DMS79 (cell line): ENCODE measurements at regions not wholly inside any gene's neighbourhood (a gene's known extent, or its start where the extent isn't known, plus 50 kb on each side); places are given as distances from the start of the nearest gene placed in this dataset.

Experiments
- DNase-seq: peaks from one replicate; lab custom pipeline; 2025; lab: John Stamatoyannopoulos, UW

GRCh38 chr12:89954259-89954658 lies 245.6 kb upstream of the ATP2B1 start:
- no peak for DNase-seq

DNA sequence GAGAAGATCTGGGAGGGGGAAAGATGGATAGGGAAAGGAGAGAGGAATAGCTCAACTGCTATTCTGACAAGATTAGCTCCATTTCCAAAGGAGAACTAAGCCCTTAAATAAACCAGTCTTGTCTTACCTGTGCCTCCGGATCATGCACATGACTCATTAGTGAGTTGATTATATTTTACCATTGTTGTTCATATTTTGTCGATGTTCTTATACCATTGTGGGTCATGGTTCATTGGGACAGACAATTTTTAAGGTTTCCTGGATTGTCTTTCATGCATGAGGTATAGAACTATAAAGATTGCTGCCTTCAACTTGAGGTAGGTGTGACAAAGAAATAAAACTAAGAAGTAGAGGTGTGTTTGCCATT lies 243.0 kb upstream of the ATP2B1 start:
- no peak for DNase-seq

GRCh38 chr12:89951050-89951693 lies 242.5 kb upstream of the ATP2B1 start:
- DNase-seq: no peak

GRCh38 chr12:89950421-89950820 lies 241.8 kb upstream of the ATP2B1 start:
- DNase-seq: no peak

- DNase-seq: no peak
Observed at GRCh38 chr12:89949457-89950195, 241.0 kb upstream of the ATP2B1 start.

DNA sequence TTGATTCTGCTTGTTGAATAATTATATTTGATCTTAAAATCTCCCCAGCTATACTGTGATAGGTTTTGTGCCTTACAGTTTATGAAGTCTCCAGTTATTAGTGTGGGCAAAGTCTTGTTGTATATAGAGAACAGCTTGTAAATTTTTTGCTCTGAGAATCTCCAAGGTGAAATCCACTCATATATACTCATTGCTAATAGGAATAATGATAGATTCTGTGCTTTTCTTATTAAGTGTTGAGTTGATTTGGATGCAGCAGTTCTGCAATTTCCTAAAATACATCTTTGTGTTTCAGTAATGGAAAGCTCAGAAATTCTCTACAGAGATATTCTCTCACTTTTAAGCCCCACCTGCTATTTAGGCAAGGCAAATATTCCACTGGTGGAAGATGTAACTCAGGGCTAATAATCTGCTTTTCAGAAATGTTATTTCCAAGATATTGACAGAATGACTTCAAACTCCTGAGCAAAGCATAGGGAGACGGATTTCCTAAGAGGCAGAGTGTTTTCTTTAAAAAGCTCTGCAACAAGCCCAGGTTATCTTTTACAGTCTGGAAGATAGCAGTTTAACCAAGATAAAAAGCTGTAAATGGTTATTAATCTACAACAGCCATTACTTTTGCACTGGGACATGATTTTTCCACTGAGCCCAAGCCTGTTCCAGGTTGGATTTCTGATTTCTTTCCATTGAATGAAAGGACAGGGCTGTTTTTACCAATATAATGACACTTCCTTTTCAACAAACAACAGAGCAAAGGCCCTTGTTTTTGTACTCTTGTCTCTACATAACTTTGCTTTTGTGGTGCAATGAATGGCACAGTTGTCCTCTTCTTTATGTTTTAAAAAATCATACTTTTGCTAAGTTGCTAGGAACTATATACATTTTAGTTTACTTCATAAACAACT lies 239.9 kb upstream of the ATP2B1 start:
- no peak for DNase-seq

- DNase-seq: no peak
Observed at GRCh38 chr12:89947437-89948270, 239.0 kb upstream of the ATP2B1 start.

DNA sequence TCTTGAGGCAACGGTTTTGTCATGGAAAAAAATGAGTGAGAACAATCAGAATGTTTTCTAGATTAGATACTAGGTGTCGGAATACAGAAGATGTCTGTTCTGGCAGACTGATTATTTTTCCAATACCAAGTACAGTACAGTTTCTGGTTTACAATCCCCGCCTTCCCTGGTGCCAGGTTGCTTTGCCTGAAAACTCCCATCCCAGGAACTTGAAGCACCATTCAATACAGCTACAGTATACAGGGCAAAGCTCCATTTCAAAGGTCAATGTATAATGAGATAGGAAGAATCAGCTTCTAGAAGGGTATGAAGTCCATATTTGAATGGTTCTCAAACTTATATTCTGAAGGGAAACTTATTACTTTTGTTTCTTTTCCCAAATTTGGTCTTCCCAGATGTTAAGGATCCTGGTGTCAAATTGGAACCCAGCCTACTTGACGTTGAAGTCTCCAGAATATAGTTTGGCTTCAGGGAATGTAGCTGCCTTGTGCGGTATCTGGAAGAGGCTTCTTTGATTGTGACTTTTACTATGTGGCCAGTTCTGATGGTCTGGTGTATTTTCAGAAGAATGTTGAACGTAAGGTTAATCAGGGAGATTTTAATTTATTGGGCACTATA lies 238.0 kb upstream of the ATP2B1 start:
- no peak for DNase-seq

DNA sequence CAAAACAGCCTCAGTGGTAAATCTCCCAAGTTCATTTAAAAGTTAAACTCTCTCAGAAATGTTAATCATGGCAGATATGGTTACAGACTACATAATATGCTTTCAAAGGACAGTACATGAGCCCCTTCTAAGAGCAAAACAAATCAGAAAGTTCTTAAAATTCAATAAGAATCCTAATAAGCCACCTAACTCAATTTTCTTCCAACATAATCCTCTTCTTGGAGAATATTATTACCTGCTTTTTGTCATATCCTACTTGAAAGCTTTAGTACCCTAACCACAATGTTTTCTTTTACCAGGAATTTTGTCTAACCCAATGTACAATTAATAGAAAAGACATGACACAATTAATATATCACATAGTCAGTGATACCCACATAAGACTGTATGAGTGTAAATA lies 236.5 kb upstream of the ATP2B1 start:
- DNase-seq: no peak

- no peak for DNase-seq
Observed at GRCh38 chr12:89943463-89943862, 234.8 kb upstream of the ATP2B1 start.

DNA sequence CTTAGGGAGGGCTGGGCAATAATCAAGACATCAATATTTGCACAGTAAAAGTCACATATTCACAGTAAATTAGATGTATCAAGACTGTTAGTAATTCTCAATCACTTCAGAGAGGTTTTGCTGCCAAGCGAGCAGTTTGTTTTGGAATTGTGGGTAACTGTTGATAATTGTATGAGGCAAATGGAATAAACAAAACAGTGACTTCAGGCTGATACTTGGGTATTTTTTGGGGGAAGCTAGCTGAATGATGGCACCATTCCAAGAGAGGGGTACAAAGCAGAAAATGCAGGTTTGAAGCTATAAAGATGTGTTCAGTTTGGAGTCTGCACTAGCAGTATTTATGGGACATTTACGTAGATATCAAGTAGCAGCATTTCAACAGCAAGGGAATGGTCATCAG lies 232.8 kb upstream of the ATP2B1 start:
- no peak for DNase-seq

DNA sequence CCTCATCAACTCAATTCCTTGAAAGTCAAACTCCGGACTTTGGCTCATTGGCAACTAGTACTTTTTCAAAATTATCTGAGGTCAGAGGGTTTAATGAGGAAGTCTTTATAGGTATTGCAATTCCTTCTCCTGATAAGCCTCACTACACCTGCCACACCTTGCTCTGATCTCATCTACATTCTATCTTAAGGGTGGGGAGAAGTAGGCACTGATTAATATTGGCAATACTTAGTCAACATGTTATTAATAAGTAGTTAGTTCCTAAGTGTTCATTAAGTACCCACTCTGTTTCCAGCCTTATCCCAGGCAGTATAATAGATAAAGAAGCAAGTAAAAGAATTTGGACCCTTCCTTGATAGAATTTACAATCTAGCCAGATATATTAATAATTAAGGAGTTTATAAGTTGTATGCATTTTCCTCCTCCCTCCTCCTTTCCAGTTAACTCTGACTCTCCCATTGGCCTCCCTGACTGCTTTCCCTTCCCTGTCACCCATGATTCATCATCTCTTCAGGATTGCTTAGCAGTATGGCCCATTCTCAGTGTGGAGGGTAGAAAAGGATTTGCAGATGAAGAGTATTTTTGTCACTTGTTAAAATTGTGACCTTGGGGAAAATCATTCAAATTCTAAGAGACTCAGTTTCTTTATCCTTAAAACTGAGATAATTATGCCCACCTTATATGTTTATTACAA lies 231.0 kb upstream of the ATP2B1 start:
- no peak for DNase-seq

- DNase-seq: no peak
Observed at GRCh38 chr12:89936631-89937030, 228.0 kb upstream of the ATP2B1 start.

DNA sequence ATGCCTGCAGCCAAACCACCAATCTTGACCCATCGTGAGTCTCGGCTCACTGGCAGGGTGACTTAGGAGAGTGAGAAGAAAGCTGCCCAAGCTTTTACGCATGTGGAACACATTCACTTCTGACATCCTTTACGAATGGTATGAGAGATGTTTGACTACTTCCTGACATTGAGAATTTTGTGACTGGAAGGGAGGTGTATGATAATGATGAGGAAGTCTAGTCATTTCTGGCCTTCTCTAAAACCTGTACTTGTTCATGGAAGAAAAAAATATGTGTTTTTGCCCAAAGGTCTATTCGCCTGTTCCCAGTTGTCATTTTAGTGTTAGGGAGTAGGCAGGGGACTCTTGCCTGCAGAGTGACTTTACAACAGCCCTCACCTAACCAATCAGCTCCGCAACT lies 227.2 kb upstream of the ATP2B1 start:
- no peak for DNase-seq

DNA sequence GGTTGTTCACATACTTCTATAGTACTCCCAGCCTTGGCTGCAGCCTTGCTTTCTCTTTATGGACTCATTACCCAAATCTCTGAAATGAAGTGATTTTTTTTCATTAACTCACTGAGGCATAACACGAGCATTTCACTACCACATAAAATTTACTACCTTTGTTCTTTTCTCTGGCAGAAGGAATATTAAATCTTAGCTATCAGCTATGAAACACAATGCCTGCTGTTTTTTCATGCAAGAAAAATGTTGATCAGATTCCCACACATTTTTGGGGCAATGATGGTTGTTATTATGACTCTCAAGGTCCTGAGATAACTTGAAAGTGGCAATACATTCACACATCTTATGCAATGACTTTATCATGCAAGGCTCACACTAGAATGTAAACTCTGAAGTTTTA lies 225.3 kb upstream of the ATP2B1 start:
- DNase-seq: no peak

GRCh38 chr12:89932954-89933353 lies 224.3 kb upstream of the ATP2B1 start:
- peak; percentile 16 for DNase-seq

DNA sequence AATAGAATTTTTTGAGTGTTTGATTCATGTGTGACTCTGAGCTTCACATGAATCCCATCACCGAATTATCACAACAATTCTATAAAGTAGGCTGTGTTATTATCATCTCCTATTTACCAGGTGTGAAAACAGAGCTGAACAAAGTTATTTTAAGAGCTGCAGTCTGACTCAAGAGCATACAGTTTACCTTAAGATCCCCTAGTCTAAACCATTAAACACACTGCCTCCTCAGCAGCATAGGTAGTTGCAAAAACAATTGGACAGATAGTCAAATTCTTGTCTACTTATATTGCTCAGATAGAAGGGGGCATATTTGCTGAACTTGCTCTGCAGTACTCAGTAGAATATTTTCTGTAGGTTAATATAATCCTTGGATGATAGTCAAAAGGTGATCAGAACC lies 219.8 kb upstream of the ATP2B1 start:
- DNase-seq: no peak

GRCh38 chr12:89927226-89927698 lies 218.6 kb upstream of the ATP2B1 start:
- DNase-seq: no peak

GRCh38 chr12:89924191-89924590 lies 215.6 kb upstream of the ATP2B1 start:
- no peak for DNase-seq

DNA sequence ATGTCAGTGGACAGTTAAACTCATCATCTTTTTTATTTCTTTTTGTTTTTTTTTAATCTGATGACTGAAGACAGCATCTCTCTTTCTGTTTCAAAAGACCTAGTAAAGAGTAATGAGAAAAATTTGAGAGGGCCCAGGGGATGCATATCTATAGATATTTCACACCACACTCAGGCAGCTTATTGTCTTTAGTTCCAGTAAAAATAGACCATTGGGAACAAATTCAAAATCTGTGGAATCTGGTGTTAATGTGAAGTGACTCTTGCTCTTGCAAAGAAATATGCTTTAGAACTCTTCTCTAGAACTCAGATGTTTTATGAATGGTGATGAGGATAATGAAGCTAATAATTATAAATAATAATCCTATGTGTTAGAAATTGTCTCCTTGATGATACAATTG lies 214.5 kb upstream of the ATP2B1 start:
- no peak for DNase-seq

DNA sequence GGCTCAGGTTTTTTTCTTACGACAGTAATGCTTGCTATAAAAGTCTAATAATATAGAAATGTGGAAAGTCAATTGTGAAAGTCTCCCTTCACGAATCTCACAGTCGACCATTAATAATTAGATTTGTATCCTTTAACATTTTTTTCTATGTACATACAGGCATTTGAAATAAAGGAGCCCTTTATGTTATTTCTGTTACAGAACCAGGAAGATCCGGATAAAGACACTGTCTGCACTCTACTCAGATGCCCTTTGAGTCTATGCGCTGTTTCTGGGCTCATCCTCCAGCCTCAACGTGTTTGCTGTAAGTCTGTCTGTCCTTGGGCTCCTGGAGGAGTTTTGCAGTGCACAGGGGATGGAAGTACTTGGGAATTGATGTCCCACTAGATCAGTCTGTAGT lies 212.2 kb upstream of the ATP2B1 start:
- DNase-seq: no peak
